HG02763 (cell line): ENCODE measurements at regions not wholly inside any gene's neighbourhood (a gene's known extent, or its start where the extent isn't known, plus 50 kb on each side); places are given as distances from the start of the nearest gene placed in this dataset.

Source experiments
- ATAC-seq: cut with Tn5 transposase; IDR thresholded peaks from one replicate; pipeline ENCODE4 v1.9.1; 2021; ENCODE audit warnings: mild to moderate bottlenecking, moderate library complexity; ENCODE audit not compliant: unreplicated experiment

- no peak for ATAC-seq
These were observed 326.7 kb upstream of the NCAM1 start for GRCh38 chr11:112634551-112634950.

GRCh38 chr11:112634995-112635737, 326.1 kb upstream of the NCAM1 start:
- no peak for ATAC-seq

GRCh38 chr11:112637076-112637475, 324.1 kb upstream of the NCAM1 start:
- no peak for ATAC-seq

- no peak for ATAC-seq
These were observed 323.3 kb upstream of the NCAM1 start for GRCh38 chr11:112637876-112638275.

- ATAC-seq = no peak
These were observed 321.8 kb upstream of the NCAM1 start for GRCh38 chr11:112639469-112639868.

GRCh38 chr11:112643416-112643815, 317.8 kb upstream of the NCAM1 start:
- no peak for ATAC-seq

- ATAC-seq = peak; percentile 64
These were observed 316.6 kb upstream of the NCAM1 start for GRCh38 chr11:112644410-112645131.

- ATAC-seq = no peak
These were observed 311.4 kb upstream of the NCAM1 start for GRCh38 chr11:112649856-112650255.

GRCh38 chr11:112650527-112650926, 310.7 kb upstream of the NCAM1 start:
- ATAC-seq = no peak

GRCh38 chr11:112651386-112651785, 309.8 kb upstream of the NCAM1 start:
- ATAC-seq = no peak

- no peak for ATAC-seq
These were observed 308.3 kb upstream of the NCAM1 start for GRCh38 chr11:112652786-112653390.

GRCh38 chr11:112655371-112655770, 305.8 kb upstream of the NCAM1 start:
- no peak for ATAC-seq

- ATAC-seq = no peak
These were observed 304.3 kb upstream of the NCAM1 start for GRCh38 chr11:112656772-112657428.

GRCh38 chr11:112658431-112658878, 302.8 kb upstream of the NCAM1 start:
- ATAC-seq = no peak

- no peak for ATAC-seq
These were observed 300.1 kb upstream of the NCAM1 start for GRCh38 chr11:112661146-112661545.

- no peak for ATAC-seq
These were observed 299.6 kb upstream of the NCAM1 start for GRCh38 chr11:112661571-112661970.

GRCh38 chr11:112662554-112662953, 298.7 kb upstream of the NCAM1 start:
- no peak for ATAC-seq

GRCh38 chr11:112663947-112664634, 297.1 kb upstream of the NCAM1 start:
- no peak for ATAC-seq

GRCh38 chr11:112665291-112665690, 295.9 kb upstream of the NCAM1 start:
- ATAC-seq = no peak

GRCh38 chr11:112666253-112666652, 295.0 kb upstream of the NCAM1 start:
- ATAC-seq = no peak
